Natural killer cell (primary cell): ENCODE measurements at regions not wholly inside any gene's neighbourhood (a gene's known extent, or its start where the extent isn't known, plus 50 kb on each side); places are given as distances from the start of the nearest gene placed in this dataset.

Experiments used
- ATAC-seq, 3 donors: fragments of 150-1000 bp in 2 of 3; fragments of 200-7000 bp in 1 of 3; cut with Tn5 transposase; 1 replicate in 1 of 3; 2 replicates in 2 of 3; pipeline ENCODE4 v1.10.0; 2021; ENCODE audit warnings: mild to moderate bottlenecking in 2 of 3, moderate library complexity in 2 of 3
- DNase-seq, 2 donors: peaks; one replicate each; pipeline versions ENCODE4 v3.0.0 to v3.0.0-alpha.2; 2013 to 2021; ENCODE audit warnings: mixed read lengths in 1 of 2
- H3K27ac ChIP-seq: one replicate; pipeline ENCODE4 v1.5.1; 2013; ENCODE audit warnings: mild to moderate bottlenecking, low read length
- H3K27me3 ChIP-seq: one replicate; pipeline ENCODE4 v1.6.1; 2013; ENCODE audit warnings: low read length; ENCODE audit not compliant: control insufficient read depth, insufficient read depth
- H3K36me3 ChIP-seq: one replicate; pipeline ENCODE4 v1.6.1; 2013; ENCODE audit warnings: low read length; ENCODE audit not compliant: control insufficient read depth, insufficient read depth
- H3K4me1 ChIP-seq: one replicate; pipeline ENCODE4 v1.6.1; 2013; ENCODE audit warnings: low read length; ENCODE audit not compliant: control insufficient read depth, insufficient read depth
- H3K4me3 ChIP-seq: one replicate; pipeline ENCODE4 v1.5.1; 2013; ENCODE audit warnings: low read length
- H3K9me3 ChIP-seq: one replicate; pipeline ENCODE4 v1.6.1; 2013; ENCODE audit warnings: low read length; ENCODE audit not compliant: control insufficient read depth, insufficient read depth
- H3K27ac Mint-ChIP-seq, 2 donors: one replicate each; pipeline ENCODE4 v1.8.0; 2022; ENCODE audit warnings: mild to moderate bottlenecking in 2 of 2, mixed read lengths in 2 of 2, moderate library complexity in 1 of 2
- H3K27me3 Mint-ChIP-seq, 2 donors: one replicate each; pipeline ENCODE4 v1.8.0; 2022; ENCODE audit warnings: low read depth in 2 of 2, mixed read lengths in 2 of 2
- H3K36me3 Mint-ChIP-seq: one replicate; pipeline ENCODE4 v1.8.0; 2022; ENCODE audit warnings: mixed read lengths
- H3K4me1 Mint-ChIP-seq, 2 donors: one replicate each; pipeline ENCODE4 v1.8.0; 2022; ENCODE audit warnings: mixed read lengths in 2 of 2
- H3K4me3 Mint-ChIP-seq: one replicate; pipeline ENCODE4 v1.8.0; 2022; ENCODE audit warnings: mild to moderate bottlenecking, moderate library complexity, mixed read lengths
- H3K9me3 Mint-ChIP-seq, 2 donors: one replicate each; pipeline ENCODE4 v1.8.0; 2022; ENCODE audit warnings: mixed read lengths in 2 of 2
- CTCF ChIP-seq: fragments of 200-600 bp; IDR thresholded peaks from one replicate; pipeline ENCODE4 v1.8.0; 2022; ENCODE audit warnings: antibody characterized with exemption
- WGBS: methylation state at CpG from one replicate; pipeline ENCODE4 v1.1.7; 2013; ENCODE audit warnings: missing lambda C conversion rate; ENCODE audit not compliant: insufficient coverage; 5-methylcytosine and 5-hydroxymethylcytosine counted together
- intact Hi-C: fragments of 100-400 bp; cut with micrococcal nuclease; formaldehyde crosslinking; loops from one replicate; pipeline ENCODE4 v1.14.2; 2022

GRCh38 chr5:154631141-154631540 lies 124.0 kb upstream of the LARP1 start:
- Mint-ChIP-seq H3K27ac (no peak overlapping the region), H3K4me1 (no peaks in the 10 kb centered on the region), H3K27me3 (peaks cover 5 to 13% of the 10 kb centered on the region in 2 donors), H3K4me3 (no peak overlapping the region), H3K36me3 (no peaks in the 10 kb centered on the region), H3K9me3 (no peaks in the 10 kb centered on the region)
- intact Hi-C loops: no loop called here
- Histone ChIP-seq H3K27me3 (no peaks in the 10 kb centered on the region), H3K4me1 (no peaks in the 10 kb centered on the region), H3K36me3 (no peaks in the 10 kb centered on the region), H3K27ac (no peak overlapping the region), H3K9me3 (no peaks in the 10 kb centered on the region), H3K4me3 (no peak overlapping the region)
- no peak for TF ChIP-seq CTCF
- DNase-seq (no peak), ATAC-seq (no peak)
- 96% methylated on average over 22 of the region's 22 CpGs for WGBS

GRCh38 chr5:154630410-154630809 lies 124.8 kb upstream of the LARP1 start:
- H3K27ac Mint-ChIP-seq: no peak overlapping the region
- H3K27me3 Mint-ChIP-seq: peaks cover 3 to 6% of the 10 kb centered on the region in 2 donors
- no peaks in the 10 kb centered on the region for H3K4me1 Mint-ChIP-seq
- WGBS: 94% methylated on average over 4 of the region's 4 CpGs
- H3K36me3 Mint-ChIP-seq: no peaks in the 10 kb centered on the region
- no peaks in the 10 kb centered on the region for H3K36me3 ChIP-seq
- TF ChIP-seq CTCF: no peak
- no peak overlapping the region for H3K4me3 Mint-ChIP-seq
- no peaks in the 10 kb centered on the region for H3K9me3 ChIP-seq
- H3K4me3 ChIP-seq: no peak overlapping the region
- no peaks in the 10 kb centered on the region for H3K4me1 ChIP-seq
- DNase-seq: no peak
- no peak overlapping the region for H3K27ac ChIP-seq
- no peak for ATAC-seq
- intact Hi-C loops: no loop called here
- no peaks in the 10 kb centered on the region for H3K9me3 Mint-ChIP-seq
- no peaks in the 10 kb centered on the region for H3K27me3 ChIP-seq

- Histone ChIP-seq H3K9me3 (no peaks in the 10 kb centered on the region), H3K36me3 (no peaks in the 10 kb centered on the region), H3K27ac (no peak overlapping the region), H3K27me3 (no peaks in the 10 kb centered on the region), H3K4me1 (no peaks in the 10 kb centered on the region), H3K4me3 (no peak overlapping the region)
- H3K4me1 Mint-ChIP-seq: no peaks in the 10 kb centered on the region
- WGBS: 94% methylated on average over 4 of the region's 4 CpGs
- H3K9me3 Mint-ChIP-seq: no peaks in the 10 kb centered on the region
- intact Hi-C loops: no loop called here
- peaks cover 3 to 9% of the 10 kb centered on the region in 2 donors for H3K27me3 Mint-ChIP-seq
- H3K27ac Mint-ChIP-seq: no peak overlapping the region
- no peak overlapping the region for H3K4me3 Mint-ChIP-seq
- ATAC-seq (no peak), DNase-seq (no peak)
- no peak for TF ChIP-seq CTCF
- no peaks in the 10 kb centered on the region for H3K36me3 Mint-ChIP-seq
Observed at GRCh38 chr5:154628685-154629084, 126.5 kb upstream of the LARP1 start.
